ENCODE measurements at regions not wholly inside any gene's neighbourhood (a gene's known extent, or its start where the extent isn't known, plus 50 kb on each side); places are given as distances from the start of the nearest gene placed in this dataset.
A peak's percentile ranks its signal among the peaks of the same experiment; 100 is the strongest.

DNA sequence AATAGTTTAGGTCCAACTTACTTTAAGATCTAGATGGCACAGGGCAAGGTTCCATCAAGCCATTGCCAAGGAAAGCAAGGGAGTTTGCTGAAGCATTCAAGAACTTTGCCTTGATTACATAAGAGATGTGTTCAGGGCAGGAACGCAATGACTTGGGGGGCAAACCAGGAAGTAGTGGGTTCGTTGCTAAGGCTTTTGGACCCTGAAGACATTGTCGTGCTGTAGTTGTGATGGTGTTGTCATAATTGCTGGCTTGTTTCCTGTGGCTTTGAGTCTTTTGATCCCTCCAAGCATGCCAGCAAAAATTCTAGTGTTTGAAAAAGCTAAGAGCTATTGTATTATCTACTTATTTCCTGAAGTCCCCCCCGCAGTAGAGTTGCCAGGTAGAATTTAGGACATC is 70.7 kb upstream of the HNF1B start:
- H3K9me3 ChIP-seq (replicated peaks; ENCODE audit: control insufficient read depth, insufficient read depth, low read length) = no peaks in the 10 kb centered on the region
- H2AFZ ChIP-seq (ENCODE audit: low read depth, low read length) = no peak overlapping the region
- dilution Hi-C loops (cut with MboI; ENCODE audit: extremely low pct_ligation_motif_present, low sequenced_read_pairs) = no loop called here
- peaks cover 3% of the 10 kb centered on the region for H3K4me1 ChIP-seq (ENCODE audit: control insufficient read depth, extremely low read depth, insufficient read depth, low read length)
- DNase-seq (ENCODE audit: low read depth, low spot score) (no peak), FAIRE-seq (no peak)
- TF ChIP-seq JUN (IDR thresholded peaks at IDR 0.05; ENCODE audit: borderline replicate concordance, insufficient read depth, insufficient read length, low read depth) (no peak), POLR2A (IDR thresholded peaks at IDR 0.05; ENCODE audit: low read depth, low read length) (no peak), MYC (IDR thresholded peaks at IDR 0.05; ENCODE audit: low read depth, low read length) (no peak), FOS (IDR thresholded peaks at IDR 0.05; ENCODE audit: borderline replicate concordance, insufficient read depth, low read length) (no peak), EZH2 (IDR thresholded peaks at IDR 0.05; ENCODE audit: borderline replicate concordance, low read depth, low read length, severe bottlenecking) (no peak), GATA2 (IDR thresholded peaks at IDR 0.05; ENCODE audit: insufficient read depth, insufficient read length, low read depth, low read length) (no peak), POLR2AphosphoS5 (IDR thresholded peaks at IDR 0.05; ENCODE audit: insufficient read depth, low read depth, low read length) (no peak)
- H3K9ac ChIP-seq (replicated peaks; ENCODE audit: extremely low read depth, insufficient read depth, low read length) = no peak overlapping the region
- H3K9me1 ChIP-seq (replicated peaks; ENCODE audit: control insufficient read depth, extremely low read depth, insufficient read depth, low read length) = no peaks in the 10 kb centered on the region
- H4K20me1 ChIP-seq (replicated peaks; ENCODE audit: control insufficient read depth, extremely low read depth, insufficient read depth, low read length) = no peaks in the 10 kb centered on the region
- no peak overlapping the region for H3K27ac ChIP-seq (ENCODE audit: insufficient read depth, low read depth, low read length)
- no TSS peak for BruUV-seq (replicated peaks)
- H3K4me3 ChIP-seq (replicated peaks in 1 of 3; ENCODE audit: insufficient read depth in 1 of 3, low read depth in 1 of 3, low read length in 3 of 3) = no peak overlapping the region
- H3K27me3 ChIP-seq (ENCODE audit: control insufficient read depth in 2 of 2, insufficient read depth in 2 of 2, low read length in 2 of 2) = peaks cover 16 to 17% of the 10 kb centered on the region in 2 experiments
- intact Hi-C loops (cut with micrococcal nuclease) = no loop called here
- H3K4me2 ChIP-seq (ENCODE audit: insufficient read depth, low read length) = no peak overlapping the region
- H3K36me3 ChIP-seq (ENCODE audit: control insufficient read depth in 2 of 2, extremely low read depth in 1 of 2, insufficient read depth in 2 of 2, low read length in 2 of 2) = no peaks in the 10 kb centered on the region
- POLR2A ChIA-PET = no interaction called here
- no peaks in the 10 kb centered on the region for H3K79me2 ChIP-seq (ENCODE audit: control insufficient read depth, insufficient read depth, low read length)
- CTCF ChIA-PET = interaction anchor here (1.0 to 4.5 kb wide), 20 partner anchors 8 to 442 kb away, joined by 3 to 78 read pairs (median 8); partner anchors contain the start of genes C17orf78 and SYNRG

DNA sequence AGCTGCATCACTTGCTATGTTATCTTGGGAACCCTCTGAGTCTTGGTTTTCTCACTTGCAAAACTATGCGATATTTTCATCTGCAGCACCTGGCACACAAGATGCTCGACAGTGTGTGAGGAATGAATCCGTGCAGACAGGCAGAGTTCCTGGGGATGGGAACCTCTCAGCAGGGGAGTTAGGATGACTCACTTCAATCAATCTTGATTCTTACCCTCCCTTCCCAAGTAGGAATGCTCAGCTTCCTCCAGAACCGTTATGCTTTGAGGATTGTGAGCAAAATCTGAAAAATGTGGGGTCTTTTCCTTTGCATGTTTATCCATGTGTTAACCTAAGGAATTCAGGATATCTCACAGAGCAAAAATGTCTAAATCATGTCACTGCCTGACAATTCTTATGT is 68.9 kb upstream of the HNF1B start:
- intact Hi-C loops (cut with micrococcal nuclease) = no loop called here
- no peak overlapping the region for H2AFZ ChIP-seq (ENCODE audit: low read depth, low read length)
- H3K4me1 ChIP-seq (ENCODE audit: control insufficient read depth, extremely low read depth, insufficient read depth, low read length) = peaks cover 3% of the 10 kb centered on the region
- CTCF ChIA-PET = interaction anchor here (0.8 to 0.9 kb wide), 2 partner anchors 10 to 21 kb away, joined by 3 read pairs; no protein-coding TSS in a partner anchor
- TF ChIP-seq EZH2 (IDR thresholded peaks at IDR 0.05; ENCODE audit: borderline replicate concordance, low read depth, low read length, severe bottlenecking) (no peak), JUN (IDR thresholded peaks at IDR 0.05; ENCODE audit: borderline replicate concordance, insufficient read depth, insufficient read length, low read depth) (no peak), POLR2AphosphoS5 (IDR thresholded peaks at IDR 0.05; ENCODE audit: insufficient read depth, low read depth, low read length) (no peak), GATA2 (IDR thresholded peaks at IDR 0.05; ENCODE audit: insufficient read depth, insufficient read length, low read depth, low read length) (no peak)
- TF ChIP-seq, protein P1, sequence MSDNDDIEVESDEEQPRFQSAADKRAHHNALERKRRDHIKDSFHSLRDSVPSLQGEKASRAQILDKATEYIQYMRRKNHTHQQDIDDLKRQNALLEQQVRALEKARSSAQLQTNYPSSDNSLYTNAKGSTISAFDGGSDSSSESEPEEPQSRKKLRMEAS (IDR thresholded peaks at IDR 0.05; ENCODE audit: insufficient read depth, insufficient read length) = no peak
- TF ChIP-seq, protein P2, sequence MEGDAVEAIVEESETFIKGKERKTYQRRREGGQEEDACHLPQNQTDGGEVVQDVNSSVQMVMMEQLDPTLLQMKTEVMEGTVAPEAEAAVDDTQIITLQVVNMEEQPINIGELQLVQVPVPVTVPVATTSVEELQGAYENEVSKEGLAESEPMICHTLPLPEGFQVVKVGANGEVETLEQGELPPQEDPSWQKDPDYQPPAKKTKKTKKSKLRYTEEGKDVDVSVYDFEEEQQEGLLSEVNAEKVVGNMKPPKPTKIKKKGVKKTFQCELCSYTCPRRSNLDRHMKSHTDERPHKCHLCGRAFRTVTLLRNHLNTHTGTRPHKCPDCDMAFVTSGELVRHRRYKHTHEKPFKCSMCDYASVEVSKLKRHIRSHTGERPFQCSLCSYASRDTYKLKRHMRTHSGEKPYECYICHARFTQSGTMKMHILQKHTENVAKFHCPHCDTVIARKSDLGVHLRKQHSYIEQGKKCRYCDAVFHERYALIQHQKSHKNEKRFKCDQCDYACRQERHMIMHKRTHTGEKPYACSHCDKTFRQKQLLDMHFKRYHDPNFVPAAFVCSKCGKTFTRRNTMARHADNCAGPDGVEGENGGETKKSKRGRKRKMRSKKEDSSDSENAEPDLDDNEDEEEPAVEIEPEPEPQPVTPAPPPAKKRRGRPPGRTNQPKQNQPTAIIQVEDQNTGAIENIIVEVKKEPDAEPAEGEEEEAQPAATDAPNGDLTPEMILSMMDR (IDR thresholded peaks at IDR 0.05; ENCODE audit: extremely low read depth in 1 of 2, insufficient read depth in 1 of 2, low read depth in 1 of 2, low read length in 2 of 2) = no peak
- no peaks in the 10 kb centered on the region for H3K9me3 ChIP-seq (replicated peaks; ENCODE audit: control insufficient read depth, insufficient read depth, low read length)
- no peak overlapping the region for H3K9ac ChIP-seq (replicated peaks; ENCODE audit: extremely low read depth, insufficient read depth, low read length)
- BruUV-seq (replicated peaks) = no TSS peak
- peak; percentile 10 for DNase-seq (ENCODE audit: low read depth, low spot score)
- H3K27ac ChIP-seq (ENCODE audit: insufficient read depth, low read depth, low read length) = no peak overlapping the region
- H3K36me3 ChIP-seq (ENCODE audit: control insufficient read depth in 2 of 2, extremely low read depth in 1 of 2, insufficient read depth in 2 of 2, low read length in 2 of 2) = no peaks in the 10 kb centered on the region
- dilution Hi-C loops (cut with MboI; ENCODE audit: extremely low pct_ligation_motif_present, low sequenced_read_pairs) = no loop called here
- H3K79me2 ChIP-seq (ENCODE audit: control insufficient read depth, insufficient read depth, low read length) = no peaks in the 10 kb centered on the region
- no peak overlapping the region for H3K4me3 ChIP-seq (replicated peaks in 1 of 3; ENCODE audit: insufficient read depth in 1 of 3, low read depth in 1 of 3, low read length in 3 of 3)
- no peak overlapping the region for H3K4me2 ChIP-seq (ENCODE audit: insufficient read depth, low read length)
- no peak for FAIRE-seq
- H3K9me1 ChIP-seq (replicated peaks; ENCODE audit: control insufficient read depth, extremely low read depth, insufficient read depth, low read length) = no peaks in the 10 kb centered on the region
- peaks cover 16 to 17% of the 10 kb centered on the region in 2 experiments for H3K27me3 ChIP-seq (ENCODE audit: control insufficient read depth in 2 of 2, insufficient read depth in 2 of 2, low read length in 2 of 2)
- no peaks in the 10 kb centered on the region for H4K20me1 ChIP-seq (replicated peaks; ENCODE audit: control insufficient read depth, extremely low read depth, insufficient read depth, low read length)
- POLR2A ChIA-PET = no interaction called here

Data from endothelial cell of umbilical vein (primary cell).